ENCODE measurements at regions not wholly inside any gene's neighbourhood (a gene's known extent, or its start where the extent isn't known, plus 50 kb on each side); places are given as distances from the start of the nearest gene placed in this dataset.

DNA sequence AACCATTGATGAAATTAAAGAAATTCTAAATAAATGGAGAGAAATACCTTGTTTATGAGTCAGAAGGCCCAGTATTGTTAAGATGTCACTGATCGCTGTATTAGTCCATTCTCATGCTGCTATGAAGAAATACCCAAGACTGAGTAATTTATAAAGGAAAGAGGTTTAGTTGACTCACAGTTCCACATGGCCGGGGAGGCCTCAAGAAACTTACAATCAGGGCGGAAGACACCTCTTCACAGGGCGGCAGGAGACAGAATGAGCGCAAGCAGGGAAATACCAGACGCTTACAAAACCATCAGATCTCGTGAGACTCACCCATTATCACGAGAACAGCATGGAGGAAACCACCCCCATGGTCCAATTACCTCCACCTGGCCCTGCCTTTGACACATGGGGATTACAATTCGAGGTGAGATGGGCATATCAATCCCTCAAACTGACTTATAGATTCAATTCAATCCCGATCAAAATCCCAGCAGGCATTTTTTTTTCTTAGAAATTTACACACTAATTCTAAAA lies 157.2 kb downstream of the ENGASE start:
- FAIRE-seq, result no peak
- TF ChIP-seq, protein P1, sequence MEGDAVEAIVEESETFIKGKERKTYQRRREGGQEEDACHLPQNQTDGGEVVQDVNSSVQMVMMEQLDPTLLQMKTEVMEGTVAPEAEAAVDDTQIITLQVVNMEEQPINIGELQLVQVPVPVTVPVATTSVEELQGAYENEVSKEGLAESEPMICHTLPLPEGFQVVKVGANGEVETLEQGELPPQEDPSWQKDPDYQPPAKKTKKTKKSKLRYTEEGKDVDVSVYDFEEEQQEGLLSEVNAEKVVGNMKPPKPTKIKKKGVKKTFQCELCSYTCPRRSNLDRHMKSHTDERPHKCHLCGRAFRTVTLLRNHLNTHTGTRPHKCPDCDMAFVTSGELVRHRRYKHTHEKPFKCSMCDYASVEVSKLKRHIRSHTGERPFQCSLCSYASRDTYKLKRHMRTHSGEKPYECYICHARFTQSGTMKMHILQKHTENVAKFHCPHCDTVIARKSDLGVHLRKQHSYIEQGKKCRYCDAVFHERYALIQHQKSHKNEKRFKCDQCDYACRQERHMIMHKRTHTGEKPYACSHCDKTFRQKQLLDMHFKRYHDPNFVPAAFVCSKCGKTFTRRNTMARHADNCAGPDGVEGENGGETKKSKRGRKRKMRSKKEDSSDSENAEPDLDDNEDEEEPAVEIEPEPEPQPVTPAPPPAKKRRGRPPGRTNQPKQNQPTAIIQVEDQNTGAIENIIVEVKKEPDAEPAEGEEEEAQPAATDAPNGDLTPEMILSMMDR (IDR thresholded peaks at IDR 0.05; ENCODE audit: insufficient read depth, missing control alignments), result no peak

DNA sequence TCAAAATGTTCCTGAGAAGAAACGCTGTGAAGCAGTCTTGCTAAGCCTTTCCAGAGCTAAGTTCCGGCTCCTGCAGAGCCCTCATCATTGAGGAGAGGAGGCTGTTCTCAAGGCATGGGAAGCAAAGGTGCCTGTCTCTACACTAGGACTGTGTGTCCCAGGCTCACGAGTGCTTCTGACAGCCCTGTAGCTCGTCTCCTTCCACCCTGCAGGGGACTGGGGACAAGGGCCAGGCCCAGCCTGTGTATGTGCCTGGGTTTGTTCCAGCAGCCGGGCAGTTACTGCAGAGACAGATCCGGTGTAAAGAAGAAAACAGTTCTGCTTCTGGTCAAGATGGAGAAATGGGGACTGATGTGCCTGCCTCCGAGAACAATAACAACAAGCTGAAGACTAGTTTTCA lies 156.0 kb downstream of the ENGASE start:
- no peak for DNase-seq (ENCODE audit: insufficient read length, low spot score)
- FAIRE-seq, result no peak
- TF ChIP-seq, protein P1 (IDR thresholded peaks at IDR 0.05; ENCODE audit: insufficient read depth, missing control alignments), result no peak

More for the DNA sequence above, 157.2 kb downstream of the ENGASE start:
- no peak for DNase-seq (ENCODE audit: insufficient read length, low spot score)

DNA sequence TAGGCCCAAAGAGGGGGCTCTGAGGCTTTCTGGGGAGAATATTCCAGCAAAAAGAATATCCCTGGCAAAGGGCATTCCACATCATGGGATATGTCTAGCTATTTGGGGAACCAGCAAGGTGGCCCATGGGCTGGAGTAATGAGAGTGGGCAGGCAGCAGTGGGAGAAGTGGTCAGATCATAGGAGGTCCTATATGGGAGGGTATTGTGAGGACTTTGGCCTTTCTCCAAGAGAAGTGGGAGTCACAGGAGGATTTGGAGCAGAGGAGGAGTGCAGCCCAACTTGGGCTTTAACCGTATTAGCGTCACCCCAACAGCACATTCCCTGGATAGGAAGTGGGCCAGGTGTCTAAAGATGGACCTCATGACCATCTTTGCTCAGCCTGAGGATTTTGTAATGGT lies 151.4 kb downstream of the ENGASE start:
- DNase-seq (ENCODE audit: insufficient read length, low spot score) (no peak), FAIRE-seq (no peak)

DNA sequence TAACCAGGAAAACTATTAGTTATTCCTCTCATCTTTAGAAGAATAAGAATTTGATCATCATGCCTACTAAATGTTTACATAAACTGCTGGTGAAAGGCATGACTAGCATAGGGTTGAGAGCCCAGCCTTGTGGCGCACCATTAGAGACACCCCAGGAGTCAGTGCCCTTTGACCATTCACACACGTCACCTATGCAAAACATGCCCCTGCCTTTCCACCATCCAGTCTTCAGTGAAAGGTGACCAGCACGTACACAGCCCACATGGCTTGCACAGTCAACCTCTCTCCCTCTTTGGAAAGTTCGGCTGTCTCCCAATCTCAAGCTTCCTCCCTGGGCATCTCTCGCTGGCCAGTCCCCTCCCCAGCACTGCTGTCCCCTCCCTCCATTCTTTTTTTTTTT lies 150.3 kb downstream of the ENGASE start:
- FAIRE-seq (no peak), DNase-seq (ENCODE audit: insufficient read length, low spot score) (no peak)
- TF ChIP-seq, protein P1 (IDR thresholded peaks at IDR 0.05; ENCODE audit: insufficient read depth, missing control alignments), result no peak

More for the DNA sequence above, 151.4 kb downstream of the ENGASE start:
- TF ChIP-seq, protein P1 (IDR thresholded peaks at IDR 0.05; ENCODE audit: insufficient read depth, missing control alignments), result no peak

DNA sequence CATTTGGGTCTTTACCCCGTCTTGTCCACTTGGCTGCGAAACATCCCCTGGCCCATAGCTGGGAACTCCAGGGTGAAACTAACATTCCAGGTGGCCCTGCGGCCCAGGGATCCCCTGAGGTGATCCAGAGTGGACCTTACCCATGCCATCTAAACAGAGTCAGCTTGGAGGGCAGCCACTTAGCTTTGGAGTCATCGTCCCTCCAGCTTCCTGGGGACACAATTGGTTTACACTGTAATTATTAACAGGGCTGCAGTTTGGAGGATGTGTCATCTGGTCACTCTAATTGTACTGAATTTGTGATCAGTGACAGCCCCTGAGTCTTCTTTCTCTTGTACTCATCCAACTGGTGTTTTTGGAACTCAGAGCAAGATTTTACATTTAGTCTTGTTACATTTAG lies 149.9 kb downstream of the ENGASE start:
- TF ChIP-seq, protein P1 (IDR thresholded peaks at IDR 0.05; ENCODE audit: insufficient read depth, missing control alignments), result no peak
- DNase-seq (ENCODE audit: insufficient read length, low spot score), result no peak
- FAIRE-seq, result no peak

DNA sequence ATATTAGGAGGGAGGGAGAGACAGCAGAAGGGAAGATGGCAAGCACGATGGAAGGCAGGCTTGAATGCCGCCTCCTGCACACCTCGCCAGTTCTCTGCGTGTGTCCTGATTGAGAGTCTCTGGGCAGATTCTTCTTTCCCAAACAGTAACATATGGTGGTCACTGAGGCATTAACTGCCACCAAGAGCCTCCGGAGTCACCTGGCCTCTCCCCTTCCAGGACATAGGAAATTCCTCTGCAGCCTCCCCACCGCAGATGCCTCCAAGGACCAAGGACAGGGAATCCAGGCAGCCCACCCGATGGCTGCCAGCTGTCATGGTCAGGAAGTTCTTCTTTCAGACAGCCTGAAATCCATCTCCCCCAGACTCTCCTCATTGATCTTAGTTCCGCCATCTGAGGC lies 149.3 kb downstream of the ENGASE start:
- TF ChIP-seq, protein P1 (IDR thresholded peaks at IDR 0.05; ENCODE audit: insufficient read depth, missing control alignments), result no peak
- FAIRE-seq, result no peak
- DNase-seq (ENCODE audit: insufficient read length, low spot score), result no peak

DNA sequence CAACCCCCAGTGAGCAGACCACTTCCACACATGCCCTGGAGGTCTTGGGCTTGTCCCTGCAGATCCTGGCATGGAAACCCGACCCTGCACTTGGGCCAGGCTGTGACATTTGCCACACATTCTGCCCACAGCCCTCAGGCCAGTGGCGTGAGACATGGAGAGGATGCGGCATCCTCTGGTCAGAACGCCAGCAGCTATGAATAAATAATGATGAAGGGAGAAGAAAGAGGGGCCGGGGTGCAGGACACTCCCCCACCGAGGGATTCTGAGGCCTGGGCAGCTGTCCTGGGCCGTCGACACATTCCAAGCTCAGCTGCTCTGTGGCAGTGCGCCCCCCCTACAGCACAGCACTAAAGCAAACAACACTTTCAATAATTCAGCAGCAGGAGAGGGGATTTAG lies 148.8 kb downstream of the ENGASE start:
- DNase-seq (ENCODE audit: insufficient read length, low spot score), result no peak
- TF ChIP-seq, protein P1 (IDR thresholded peaks at IDR 0.05; ENCODE audit: insufficient read depth, missing control alignments), result no peak
- FAIRE-seq, result no peak
